Adrenal gland (tissue), 9 donors: ENCODE measurements at regions not wholly inside any gene's neighbourhood (a gene's known extent, or its start where the extent isn't known, plus 50 kb on each side); places are given as distances from the start of the nearest gene placed in this dataset.

Experiments
- DNase-seq, 7 donors: peaks; one replicate each; pipeline ENCODE4 v3.0.0-alpha.2; 2019 to 2020
- H3K27ac ChIP-seq, 5 donors: fragments of 200-600 bp; sonication (generic) in 4 of 5; 1 replicate in 3 of 5; 2 replicates in 2 of 5; pipeline versions ENCODE4 v1.5.1 to v1.8.0; 2016 to 2020; ENCODE audit warnings: mild to moderate bottlenecking in 1 of 5
- H3K27me3 ChIP-seq: fragments of 200-600 bp; 2 replicates; pipeline ENCODE4 v1.8.0; 2021
- H3K36me3 ChIP-seq, 2 donors: fragments of 200-600 bp; replicated peaks in 1 of 2; 1 replicate in 1 of 2; 2 replicates in 1 of 2; pipeline versions ENCODE4 v1.5.1 to v1.8.0; 2018 to 2022
- H3K4me1 ChIP-seq, 2 donors: fragments of 200-600 bp; replicated peaks in 1 of 2; 1 replicate in 1 of 2; 2 replicates in 1 of 2; pipeline versions ENCODE4 v1.5.1 to v1.8.0; 2018 to 2021
- H3K4me3 ChIP-seq, 4 donors: fragments of 200-600 bp; sonication (generic) in 3 of 4; one replicate each; pipeline ENCODE4 v1.5.1; 2016 to 2018
- H3K9me3 ChIP-seq, 3 donors: fragments of 200-600 bp; sonication (generic) in 1 of 3; replicated peaks in 1 of 3; 1 replicate in 2 of 3; 2 replicates in 1 of 3; pipeline versions ENCODE4 v1.5.1 to v1.8.0; 2016 to 2021
- POLR2A ChIP-seq, 2 donors: fragments of 450-650 bp; IDR thresholded peaks; one replicate each; pipeline ENCODE4 v1.6.1; 2017; ENCODE audit warnings: antibody characterized with exemption in 2 of 2, mild to moderate bottlenecking in 2 of 2, moderate library complexity in 1 of 2
- WGBS, 4 donors: extraction: QIAGEN DNeasy Blood & Tissue Kit in 2 of 4; methylation state at CpG; one replicate each; pipeline versions ENCODE4 v1.1.5 to v1.1.7; 2013 to 2017; 5-methylcytosine and 5-hydroxymethylcytosine counted together
- intact Hi-C, 2 donors: fragments of 100-400 bp; cut with DNase I; formaldehyde crosslinking; loops; one replicate each; pipeline versions ENCODE4 v1.14.1 to v1.15.0; 2022 to 2023
- TF ChIP-seq, protein P1 (sequence below), 6 experiments: fragments of 450-650 bp in 4 of 6; fragments of 200-600 bp in 2 of 6; sonication (generic) in 1 of 6; IDR thresholded peaks; 1 replicate in 5 of 6; 2 replicates in 1 of 6; pipeline versions ENCODE4 v1.5.1 to v1.8.0; 2016 to 2021; ENCODE audit warnings: antibody characterized with exemption in 6 of 6, mild to moderate bottlenecking in 2 of 6, moderate library complexity in 1 of 6
- donor health status: healthy with polysubstance abuse.
- donor health status: Bipolar disorder and iron deficiency.
- donor health status: DM: yes; HTN: yes; CAD: no.
- donor health status: DM: no; HTN: no; CAD: no.
- donor health status: DM: no; HTN: no; CAD: no.

DNA sequence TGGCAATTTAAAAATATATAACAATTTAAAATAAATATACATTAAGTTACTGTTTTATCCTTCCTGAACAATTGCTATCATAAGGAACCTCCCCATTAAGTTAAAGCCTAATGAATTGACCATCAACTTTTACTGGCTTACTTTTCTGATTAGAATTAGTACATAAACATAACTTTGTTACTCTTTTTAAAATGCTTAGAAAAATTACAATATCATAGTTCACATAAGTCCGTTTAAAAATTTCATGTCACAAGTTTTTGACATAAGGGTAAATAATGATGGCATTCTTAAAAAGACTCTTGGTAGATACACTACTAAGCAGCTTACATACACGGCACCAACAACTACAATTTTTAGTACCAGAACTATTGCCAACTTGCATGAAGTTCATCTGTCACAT, 1308.6 kb downstream of the FSCB start:
- no peaks in the 10 kb centered on the region for H3K4me1 ChIP-seq
- TF ChIP-seq, protein P1, sequence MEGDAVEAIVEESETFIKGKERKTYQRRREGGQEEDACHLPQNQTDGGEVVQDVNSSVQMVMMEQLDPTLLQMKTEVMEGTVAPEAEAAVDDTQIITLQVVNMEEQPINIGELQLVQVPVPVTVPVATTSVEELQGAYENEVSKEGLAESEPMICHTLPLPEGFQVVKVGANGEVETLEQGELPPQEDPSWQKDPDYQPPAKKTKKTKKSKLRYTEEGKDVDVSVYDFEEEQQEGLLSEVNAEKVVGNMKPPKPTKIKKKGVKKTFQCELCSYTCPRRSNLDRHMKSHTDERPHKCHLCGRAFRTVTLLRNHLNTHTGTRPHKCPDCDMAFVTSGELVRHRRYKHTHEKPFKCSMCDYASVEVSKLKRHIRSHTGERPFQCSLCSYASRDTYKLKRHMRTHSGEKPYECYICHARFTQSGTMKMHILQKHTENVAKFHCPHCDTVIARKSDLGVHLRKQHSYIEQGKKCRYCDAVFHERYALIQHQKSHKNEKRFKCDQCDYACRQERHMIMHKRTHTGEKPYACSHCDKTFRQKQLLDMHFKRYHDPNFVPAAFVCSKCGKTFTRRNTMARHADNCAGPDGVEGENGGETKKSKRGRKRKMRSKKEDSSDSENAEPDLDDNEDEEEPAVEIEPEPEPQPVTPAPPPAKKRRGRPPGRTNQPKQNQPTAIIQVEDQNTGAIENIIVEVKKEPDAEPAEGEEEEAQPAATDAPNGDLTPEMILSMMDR (IDR thresholded peaks at IDR 0.05): no peak
- no peak for TF ChIP-seq POLR2A (IDR thresholded peaks at IDR 0.05)
- DNase-seq: no peak
- H3K9me3 ChIP-seq: no peaks in the 10 kb centered on the region
- H3K36me3 ChIP-seq: no peaks in the 10 kb centered on the region
- H3K27me3 ChIP-seq: no peaks in the 10 kb centered on the region
- WGBS, 4 donors: 65 to 79% (median 70%) methylated on average over 2 of the region's 2 CpGs
- no peak overlapping the region for H3K4me3 ChIP-seq
- intact Hi-C loops: no loop called here
- no peak overlapping the region for H3K27ac ChIP-seq

DNA sequence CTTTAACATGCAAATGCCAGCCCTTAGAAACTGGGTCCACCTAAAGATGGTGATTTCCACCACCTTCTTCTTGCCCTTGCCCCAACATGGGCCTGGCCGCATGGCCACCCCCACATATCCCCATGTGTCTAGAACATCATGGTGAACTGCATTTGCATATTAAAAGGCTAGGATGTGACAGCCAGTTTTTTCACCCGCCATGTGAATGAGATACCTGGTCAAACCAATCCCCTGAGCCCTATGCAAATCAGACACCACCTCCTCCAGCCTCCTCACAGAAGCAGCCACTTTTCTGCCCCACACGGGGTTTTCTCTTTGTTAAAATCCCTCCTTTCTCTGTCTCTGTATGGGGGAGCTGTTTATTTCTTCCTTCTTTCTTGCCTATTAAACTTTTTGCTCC, 1322.5 kb downstream of the FSCB start:
- Histone ChIP-seq H3K4me3 (no peak overlapping the region), H3K36me3 (no peaks in the 10 kb centered on the region), H3K27me3 (no peaks in the 10 kb centered on the region), H3K9me3 (no peaks in the 10 kb centered on the region), H3K4me1 (no peaks in the 10 kb centered on the region), H3K27ac (no peak overlapping the region)
- TF ChIP-seq POLR2A (IDR thresholded peaks at IDR 0.05): no peak
- TF ChIP-seq, protein P1 (IDR thresholded peaks at IDR 0.05): no peak
- intact Hi-C loops: no loop called here
- WGBS, 4 donors: 74 to 80% (median 77%) methylated on average over 3 of the region's 3 CpGs
- no peak for DNase-seq

DNA sequence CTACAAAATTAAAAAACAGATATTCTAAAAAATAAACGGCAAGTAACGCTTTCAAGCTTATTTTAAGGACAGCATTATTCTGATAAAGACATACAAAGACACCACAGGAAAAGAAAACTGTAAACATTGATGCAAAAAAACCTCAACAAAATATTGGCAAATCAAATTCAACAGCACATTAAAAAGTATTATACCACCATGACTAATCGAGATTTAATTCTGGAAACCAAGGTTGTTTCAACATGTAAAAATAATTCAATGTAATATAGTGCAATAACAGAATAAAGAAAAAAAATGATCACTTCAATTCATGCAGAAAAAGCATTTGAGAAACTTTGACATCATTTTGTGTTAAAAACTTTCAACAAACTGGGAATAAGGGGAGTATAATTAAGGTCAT, 1323.2 kb downstream of the FSCB start:
- H3K27me3 ChIP-seq: no peaks in the 10 kb centered on the region
- H3K9me3 ChIP-seq: no peaks in the 10 kb centered on the region
- DNase-seq: no peak
- intact Hi-C loops: no loop called here
- WGBS, 4 donors: 66 to 76% (median 71%) methylated on average over 3 of the region's 3 CpGs
- no peaks in the 10 kb centered on the region for H3K36me3 ChIP-seq
- no peak overlapping the region for H3K27ac ChIP-seq
- no peak for TF ChIP-seq POLR2A (IDR thresholded peaks at IDR 0.05)
- TF ChIP-seq, protein P1 (IDR thresholded peaks at IDR 0.05): no peak
- H3K4me3 ChIP-seq: no peak overlapping the region
- no peaks in the 10 kb centered on the region for H3K4me1 ChIP-seq

DNA sequence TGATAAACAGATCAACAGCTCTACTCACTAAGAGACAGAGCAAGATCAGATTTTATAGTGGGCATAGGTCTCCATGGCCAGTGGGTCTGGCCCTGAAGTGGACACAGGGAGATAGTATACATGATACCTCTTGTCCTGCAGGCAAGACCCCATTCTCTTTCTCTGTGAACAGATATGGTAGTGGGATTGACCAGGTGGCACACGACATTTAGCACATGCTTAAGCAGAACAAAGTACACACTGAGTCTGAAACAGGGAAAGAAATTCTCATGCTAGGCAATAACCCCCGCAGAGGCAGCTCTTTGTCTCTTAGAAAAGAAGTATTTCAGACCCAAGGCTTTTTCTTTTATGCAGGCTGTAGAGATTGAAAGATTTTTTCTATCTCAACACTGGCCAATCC, 1331.2 kb downstream of the FSCB start:
- intact Hi-C loops: no loop called here
- TF ChIP-seq POLR2A (IDR thresholded peaks at IDR 0.05): no peak
- Histone ChIP-seq H3K27me3 (no peaks in the 10 kb centered on the region), H3K27ac (no peak overlapping the region), H3K4me1 (no peaks in the 10 kb centered on the region), H3K36me3 (no peaks in the 10 kb centered on the region), H3K9me3 (no peaks in the 10 kb centered on the region), H3K4me3 (no peak overlapping the region)
- WGBS, 4 donors: 69 to 84% (median 78%) methylated on average over 2 of the region's 2 CpGs
- no peak for DNase-seq

DNA sequence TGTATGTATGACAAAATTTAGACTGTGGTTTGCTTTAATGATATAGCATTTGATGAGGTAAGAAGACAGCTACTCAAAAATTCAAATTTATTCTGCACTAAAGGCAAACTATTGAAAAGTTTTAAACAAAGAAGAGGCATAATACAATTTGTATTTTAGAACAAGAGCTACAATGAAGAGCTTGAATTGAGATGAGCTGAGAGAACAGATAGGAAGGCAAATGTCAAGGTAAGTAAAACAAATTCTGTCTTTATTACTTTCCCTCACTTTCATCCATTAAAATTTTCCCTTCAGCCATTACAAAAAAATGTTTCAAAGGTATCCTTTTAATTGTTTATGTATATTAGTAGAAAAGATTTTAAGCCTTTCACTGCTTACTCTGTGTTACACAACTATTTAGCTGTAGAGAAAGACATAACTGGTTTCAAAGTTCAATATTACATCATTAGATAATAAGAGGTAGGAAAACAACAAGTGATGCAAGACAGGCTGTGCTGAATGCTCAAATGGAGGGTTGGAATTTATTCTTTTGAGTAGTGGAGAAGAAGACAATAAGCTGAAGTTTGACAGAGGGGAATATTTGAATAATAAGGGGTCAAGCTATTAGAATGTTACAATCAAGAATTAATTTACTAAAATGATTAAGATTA, 1334.1 kb downstream of the FSCB start:
- no peak for DNase-seq
- Histone ChIP-seq H3K4me3 (no peak overlapping the region), H3K4me1 (no peaks in the 10 kb centered on the region), H3K36me3 (no peaks in the 10 kb centered on the region), H3K9me3 (no peaks in the 10 kb centered on the region), H3K27me3 (no peaks in the 10 kb centered on the region), H3K27ac (no peak overlapping the region)
- intact Hi-C loops: no loop called here
- no peak for TF ChIP-seq POLR2A (IDR thresholded peaks at IDR 0.05)
- TF ChIP-seq, protein P1 (IDR thresholded peaks at IDR 0.05): no peak
